ENCODE measurements at regions not wholly inside any gene's neighbourhood (a gene's known extent, or its start where the extent isn't known, plus 50 kb on each side); places are given as distances from the start of the nearest gene placed in this dataset.

- TF ChIP-seq, protein P1, sequence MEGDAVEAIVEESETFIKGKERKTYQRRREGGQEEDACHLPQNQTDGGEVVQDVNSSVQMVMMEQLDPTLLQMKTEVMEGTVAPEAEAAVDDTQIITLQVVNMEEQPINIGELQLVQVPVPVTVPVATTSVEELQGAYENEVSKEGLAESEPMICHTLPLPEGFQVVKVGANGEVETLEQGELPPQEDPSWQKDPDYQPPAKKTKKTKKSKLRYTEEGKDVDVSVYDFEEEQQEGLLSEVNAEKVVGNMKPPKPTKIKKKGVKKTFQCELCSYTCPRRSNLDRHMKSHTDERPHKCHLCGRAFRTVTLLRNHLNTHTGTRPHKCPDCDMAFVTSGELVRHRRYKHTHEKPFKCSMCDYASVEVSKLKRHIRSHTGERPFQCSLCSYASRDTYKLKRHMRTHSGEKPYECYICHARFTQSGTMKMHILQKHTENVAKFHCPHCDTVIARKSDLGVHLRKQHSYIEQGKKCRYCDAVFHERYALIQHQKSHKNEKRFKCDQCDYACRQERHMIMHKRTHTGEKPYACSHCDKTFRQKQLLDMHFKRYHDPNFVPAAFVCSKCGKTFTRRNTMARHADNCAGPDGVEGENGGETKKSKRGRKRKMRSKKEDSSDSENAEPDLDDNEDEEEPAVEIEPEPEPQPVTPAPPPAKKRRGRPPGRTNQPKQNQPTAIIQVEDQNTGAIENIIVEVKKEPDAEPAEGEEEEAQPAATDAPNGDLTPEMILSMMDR (IDR thresholded peaks at IDR 0.05): no peak
- TF ChIP-seq POLR2A (IDR thresholded peaks at IDR 0.05): no peak
Measured at GRCh38 chr13:74004109-74004508, 130.1 kb downstream of the KLF12 start.
